Stimulated activated CD4-positive, alpha-beta T cell treated with anti-CD3 and anti-CD28 coated beads, Interleukin-15, amount 100 ng/mL, for 24 hours (primary cell): ENCODE measurements at regions not wholly inside any gene's neighbourhood (a gene's known extent, or its start where the extent isn't known, plus 50 kb on each side); places are given as distances from the start of the nearest gene placed in this dataset.
"Not testable (repeated sequence)": the region's sequence is repeated elsewhere in the genome, so short reads cannot be mapped to it uniquely, and the experiment has no call there.

Source experiments
- DNase-seq: peaks from one replicate; pipeline ENCODE4 v3.0.0-alpha.2; 2020

DNA sequence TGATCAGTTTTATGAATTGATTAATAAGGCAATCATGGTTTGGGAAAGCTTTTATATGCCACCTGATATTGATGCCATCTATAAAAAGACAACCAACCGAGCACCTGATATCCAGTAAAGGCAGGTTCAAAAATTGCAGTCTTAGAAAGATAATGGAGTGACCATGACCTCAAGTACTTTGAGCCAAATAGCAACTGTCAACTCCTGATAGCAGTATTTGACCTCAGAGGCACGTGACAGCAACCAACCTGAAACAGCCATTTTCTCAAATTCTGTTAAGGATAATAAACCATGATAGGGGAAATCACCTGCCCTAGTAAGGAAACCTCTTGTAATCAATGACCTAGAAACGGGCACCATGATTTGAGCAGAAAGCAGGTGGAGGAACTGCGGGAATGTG is 77.1 kb upstream of the NFE2L3 start:
- DNase-seq: no peak

DNA sequence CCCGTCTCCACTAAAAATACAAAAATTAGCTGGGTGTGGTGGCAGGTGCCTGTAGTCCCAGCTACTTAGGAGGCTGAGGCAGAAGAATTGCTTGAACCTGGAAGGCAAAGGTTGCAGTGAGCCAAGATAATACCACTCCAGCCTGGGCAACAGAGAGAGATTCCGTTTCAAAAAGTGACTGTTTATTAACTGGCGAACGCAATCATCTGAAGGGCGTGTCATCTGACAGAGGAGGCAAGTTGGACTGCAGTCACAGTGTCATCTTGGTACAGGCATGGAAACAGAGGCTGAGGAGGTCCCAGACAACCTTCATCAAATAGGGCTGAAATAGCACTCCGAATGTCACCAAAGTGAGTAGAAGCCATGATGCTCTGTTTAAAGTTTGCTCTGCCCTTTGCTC is 75.3 kb upstream of the NFE2L3 start:
- no peak for DNase-seq

DNA sequence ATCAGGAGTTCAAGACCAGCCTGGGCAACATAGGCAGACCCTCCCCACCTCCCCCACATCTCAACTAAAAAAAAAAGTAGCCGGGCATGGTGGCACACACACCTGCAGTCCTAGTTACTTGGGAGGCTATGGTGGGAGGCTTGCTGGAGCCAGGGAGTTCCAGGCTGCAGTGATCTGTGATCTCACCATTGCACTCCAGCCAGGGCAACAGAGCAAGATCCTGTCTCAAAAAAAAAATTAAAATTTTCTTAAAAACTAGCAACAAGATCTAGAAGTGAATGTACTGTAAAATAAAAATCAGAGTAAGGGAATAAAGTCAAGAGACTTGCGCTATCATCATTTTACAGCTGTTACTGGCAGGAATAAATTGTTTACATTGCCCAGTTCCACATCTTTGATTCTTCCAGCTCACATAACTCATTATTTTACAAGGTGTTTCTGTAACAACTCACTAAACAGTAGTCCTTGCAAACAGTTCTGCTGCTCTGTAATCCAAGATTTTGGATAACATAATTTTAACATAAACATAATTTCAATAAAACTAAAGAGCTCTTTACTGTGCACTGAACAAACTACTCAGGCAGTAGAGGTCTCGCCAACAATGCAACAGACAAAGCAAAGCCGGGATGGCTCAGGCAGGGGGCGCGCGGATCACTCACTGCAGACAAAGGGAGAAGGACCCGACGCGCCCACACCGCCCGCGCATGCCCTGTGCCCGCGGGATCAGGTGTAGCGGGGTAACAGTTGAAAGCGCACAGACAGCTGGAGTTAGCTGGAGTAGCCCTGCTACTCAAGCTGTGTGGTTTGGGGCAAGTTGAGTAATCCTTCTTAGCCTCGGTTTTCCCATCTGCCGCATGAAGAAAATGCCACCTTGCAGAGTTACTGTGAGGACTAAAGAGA is 73.3 kb upstream of the NFE2L3 start:
- DNase-seq: peak; percentile 89

DNA sequence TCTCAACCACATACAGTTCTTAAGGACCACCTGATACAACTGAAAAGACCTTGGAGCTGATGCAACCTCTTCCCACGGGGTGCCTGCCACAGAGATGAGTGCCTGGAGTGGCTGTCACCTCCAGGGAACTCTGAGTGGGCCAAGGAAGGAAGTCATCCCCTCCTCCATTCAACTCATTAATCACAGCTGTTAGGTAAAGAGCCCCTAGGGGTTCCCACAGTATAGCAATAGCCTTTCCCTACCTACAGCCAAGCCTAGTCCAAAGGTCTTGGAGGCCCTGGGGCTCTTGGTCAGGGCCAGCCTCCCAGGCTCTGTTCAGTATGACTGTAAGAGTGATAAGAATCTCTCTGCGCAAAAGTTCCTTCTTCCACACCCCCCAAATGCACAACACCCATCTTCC is 70.4 kb upstream of the NFE2L3 start:
- DNase-seq: no peak

DNA sequence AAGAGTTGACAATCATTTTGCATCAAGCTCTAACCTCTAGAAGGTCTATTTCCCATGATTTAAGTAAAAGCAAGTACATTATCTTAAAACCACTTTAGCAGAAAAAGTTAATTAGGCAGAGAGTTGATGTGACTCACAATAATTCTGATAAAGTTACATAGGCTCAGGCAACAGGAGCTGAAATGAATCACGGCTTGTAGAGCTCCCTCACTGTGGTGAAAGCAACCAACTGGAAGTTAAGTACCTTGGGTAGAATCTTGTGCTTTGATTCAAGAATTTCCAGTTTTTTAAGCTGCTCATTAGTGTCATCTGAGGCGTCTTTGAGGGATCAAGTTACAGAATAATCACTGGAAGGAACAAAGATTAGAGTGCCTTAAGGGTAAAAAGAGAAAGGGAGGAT is 68.9 kb upstream of the NFE2L3 start:
- no peak for DNase-seq

DNA sequence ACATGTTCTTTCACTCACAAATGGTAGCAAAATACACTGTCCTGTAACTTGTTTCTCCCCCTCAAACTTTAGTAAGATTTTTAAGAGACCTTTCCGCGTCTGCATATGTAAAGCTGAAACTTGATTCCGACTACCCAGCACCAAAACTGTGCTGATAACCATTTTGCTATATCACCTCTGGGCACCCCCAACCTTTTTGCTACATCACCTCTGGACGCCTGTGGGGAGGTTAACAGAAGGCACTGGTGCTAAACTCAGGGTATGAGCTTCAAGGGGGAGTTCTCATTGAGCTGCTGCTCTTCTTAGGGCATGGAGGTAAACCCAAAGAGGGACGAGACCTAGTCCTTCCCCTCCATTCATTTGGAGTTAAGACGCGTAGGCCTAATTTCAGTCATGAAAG is 67.6 kb upstream of the NFE2L3 start:
- no peak for DNase-seq

DNA sequence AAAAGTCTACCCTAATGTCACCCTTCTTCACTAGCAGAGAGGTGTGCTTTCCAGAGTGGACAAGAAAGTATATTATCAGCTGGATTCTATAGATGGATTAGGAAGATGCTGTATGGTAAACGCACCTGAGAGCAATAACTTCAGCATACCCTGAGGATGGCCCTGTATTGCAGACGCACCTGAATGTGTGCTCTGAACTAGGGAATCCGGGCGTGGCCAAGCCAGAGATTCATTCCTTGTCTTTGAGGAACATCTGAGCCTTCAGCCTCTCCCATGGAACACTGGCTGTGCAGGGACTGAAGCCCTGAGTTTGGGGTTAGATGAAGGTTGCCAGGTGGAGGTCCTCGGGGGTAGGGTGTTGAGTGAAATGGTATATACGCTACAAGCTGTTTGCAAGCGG is 66.2 kb upstream of the NFE2L3 start:
- no peak for DNase-seq

DNA sequence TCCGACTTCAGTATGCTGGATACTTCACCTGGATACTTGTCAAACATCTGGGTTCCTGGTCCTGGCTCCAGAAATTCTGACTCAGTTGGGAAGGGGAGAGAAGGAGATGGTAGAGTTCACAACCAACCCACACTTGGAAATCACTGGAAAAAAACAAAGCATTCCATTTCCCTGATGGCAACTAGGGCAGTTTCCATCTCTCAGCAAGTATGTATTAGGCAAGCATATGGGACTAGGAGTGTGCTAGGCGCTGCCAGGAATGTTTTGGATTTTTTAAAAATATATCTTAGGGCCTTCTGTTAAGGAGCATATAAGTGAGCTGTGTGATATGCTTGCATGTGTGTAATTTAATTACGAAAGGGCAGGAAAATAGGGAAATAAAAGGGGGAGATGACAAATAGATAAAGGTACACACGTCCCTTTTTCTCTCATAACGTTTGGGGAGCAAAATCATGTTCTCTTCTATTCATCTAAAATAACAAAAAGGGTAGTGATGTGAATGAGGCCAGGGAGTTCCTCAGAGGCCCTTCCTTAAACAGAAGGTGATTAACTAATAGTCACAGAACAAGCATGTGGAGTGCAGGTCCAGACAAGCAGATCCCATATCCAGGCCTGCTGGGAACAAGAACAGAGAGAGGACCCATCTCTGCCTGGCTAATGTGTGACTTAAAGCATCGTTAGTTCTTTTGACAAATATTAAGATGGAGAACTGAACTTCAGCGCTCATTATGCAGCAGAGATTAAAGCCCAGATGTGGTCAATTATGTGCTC is 64.5 kb upstream of the NFE2L3 start:
- DNase-seq: no peak

DNA sequence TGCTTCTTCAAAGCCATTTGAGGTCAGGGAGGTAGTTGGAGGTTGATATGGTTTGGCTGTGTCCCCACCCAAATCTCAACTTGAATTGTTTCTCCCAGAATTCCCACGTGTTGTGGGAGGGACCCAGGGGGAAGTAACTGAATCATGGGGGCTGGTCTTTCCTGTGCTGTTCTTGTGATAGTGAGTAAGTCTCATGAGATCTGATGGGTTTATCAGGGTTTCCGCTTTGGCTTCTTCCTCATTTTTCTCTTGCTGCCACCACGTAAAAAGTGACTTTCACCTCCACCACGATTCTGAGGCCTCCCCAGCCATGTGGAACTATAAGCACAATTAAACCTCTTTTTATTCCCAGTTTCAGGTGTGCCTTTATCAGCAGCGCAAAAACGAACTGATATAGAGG is 62.5 kb upstream of the NFE2L3 start:
- not testable (repeated sequence) for DNase-seq

DNA sequence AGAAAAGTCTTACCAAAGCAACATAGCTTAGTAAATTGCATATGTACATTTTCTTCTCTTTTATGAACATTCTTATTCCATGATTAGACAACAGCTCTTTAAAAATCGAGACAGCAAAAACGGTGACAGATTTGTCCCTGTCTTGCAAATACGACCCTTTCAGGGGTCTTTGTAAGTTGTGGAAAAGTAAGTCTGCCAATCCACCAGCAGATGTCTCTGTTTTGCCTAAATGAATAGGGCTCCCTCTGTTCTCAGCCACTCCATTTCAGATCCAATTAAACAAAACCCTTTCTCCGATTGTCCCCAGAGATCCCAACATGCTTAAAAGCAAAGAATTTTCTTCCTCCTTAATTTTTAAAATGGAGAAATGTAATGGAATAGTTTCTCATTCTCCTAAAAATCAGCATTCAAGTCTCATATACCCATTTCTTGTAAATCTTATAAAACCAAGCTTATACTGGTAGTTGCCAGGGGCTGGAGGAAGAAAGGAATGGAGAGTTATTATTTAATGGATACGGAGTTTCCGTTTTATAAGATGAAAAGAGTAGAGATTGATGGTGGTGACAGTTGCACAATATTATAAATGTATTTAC is 61.0 kb upstream of the NFE2L3 start:
- DNase-seq: no peak

DNA sequence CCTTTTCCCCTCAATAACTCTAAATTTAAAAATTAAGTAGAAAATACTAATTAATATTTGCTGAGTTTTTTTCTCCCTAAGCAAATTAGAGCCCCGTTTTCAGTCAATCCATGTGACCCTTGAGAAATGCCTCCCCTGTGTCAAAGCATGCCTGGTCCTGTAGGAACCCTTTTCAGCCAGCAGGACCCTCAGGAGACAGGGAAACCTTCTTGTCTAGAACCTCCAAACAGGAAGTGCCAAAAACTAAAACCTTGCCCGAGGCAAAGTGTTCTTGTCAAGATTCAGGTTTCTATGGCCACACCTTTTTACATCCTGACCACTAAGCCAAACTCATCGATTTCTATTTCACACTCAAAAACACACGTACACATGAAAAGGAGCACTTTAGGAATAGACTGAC is 60.1 kb upstream of the NFE2L3 start:
- no peak for DNase-seq

DNA sequence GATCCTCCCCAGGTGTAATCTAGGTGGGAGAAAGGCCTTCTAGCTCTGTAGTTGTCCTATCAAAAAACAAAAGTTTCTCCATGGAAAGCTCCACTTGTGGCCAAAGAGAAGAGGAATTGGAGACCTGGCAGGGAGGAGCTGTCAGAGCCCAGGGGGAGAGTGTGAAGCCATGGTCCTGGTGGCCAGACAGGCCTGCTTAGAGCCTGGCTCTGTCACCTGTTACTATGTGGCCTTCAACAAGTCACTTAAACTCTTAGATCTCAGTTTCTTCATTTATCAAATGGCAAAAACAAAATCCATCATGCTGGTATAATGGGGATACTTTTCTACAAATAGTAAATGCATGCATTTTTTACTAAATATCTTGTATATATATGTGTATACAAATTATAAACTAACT is 59.0 kb upstream of the NFE2L3 start:
- DNase-seq: no peak

DNA sequence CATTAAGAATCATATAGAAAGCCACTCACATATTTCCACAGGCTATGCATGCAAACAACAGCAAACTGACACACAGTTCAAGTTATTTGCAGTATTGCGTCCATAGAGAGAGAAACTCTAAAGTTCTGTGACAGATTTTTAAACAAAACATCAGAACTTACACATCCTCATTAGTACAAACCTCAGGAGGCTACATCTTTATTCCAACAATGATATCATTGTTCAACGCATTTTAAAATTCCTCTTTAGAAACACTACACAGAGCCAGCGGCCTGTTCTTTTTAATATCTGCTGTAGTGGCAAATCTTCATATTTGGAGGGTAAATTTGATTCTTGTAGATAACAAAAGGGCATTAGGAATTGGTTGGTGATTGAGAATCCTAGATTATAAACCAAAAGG is 55.9 kb upstream of the NFE2L3 start:
- DNase-seq: no peak

DNA sequence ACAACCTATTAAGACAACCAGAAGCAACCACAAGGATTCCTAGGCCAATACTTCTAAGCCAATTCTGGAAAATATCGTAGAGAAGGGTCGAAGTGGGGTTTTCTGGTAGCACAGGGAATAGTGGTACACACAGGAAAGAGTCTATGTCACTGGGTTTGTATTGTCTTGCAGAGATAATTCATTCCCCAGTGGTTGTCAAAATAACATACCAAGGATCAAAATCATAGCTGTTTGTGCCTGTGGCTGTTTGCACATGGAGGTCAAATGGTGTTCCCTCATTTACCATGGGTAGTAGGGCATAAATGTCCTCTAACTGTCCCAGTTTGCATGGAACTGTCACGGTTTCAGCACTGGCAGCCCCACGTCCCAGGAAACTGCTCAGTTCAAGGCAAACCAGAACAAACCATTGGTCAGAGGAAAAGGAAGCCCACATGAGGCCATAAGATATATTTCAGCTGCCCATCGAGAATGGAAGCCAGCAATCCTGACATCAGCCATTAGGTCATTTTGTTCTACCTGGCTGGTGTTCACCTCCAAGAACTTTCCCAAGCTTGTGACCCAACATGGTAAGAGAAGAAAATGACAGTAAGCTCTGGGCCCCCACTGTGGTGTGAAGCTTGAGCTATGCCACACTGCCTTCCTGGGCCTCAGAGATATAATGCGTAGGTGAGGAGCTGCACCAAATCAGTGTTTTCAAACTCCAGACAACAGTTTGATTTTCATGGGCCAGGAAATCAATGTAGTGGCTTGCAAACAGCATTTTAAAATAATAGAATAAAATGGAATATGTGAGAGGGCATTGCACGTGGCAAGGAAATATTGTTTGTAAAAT is 53.9 kb upstream of the NFE2L3 start:
- no peak for DNase-seq

DNA sequence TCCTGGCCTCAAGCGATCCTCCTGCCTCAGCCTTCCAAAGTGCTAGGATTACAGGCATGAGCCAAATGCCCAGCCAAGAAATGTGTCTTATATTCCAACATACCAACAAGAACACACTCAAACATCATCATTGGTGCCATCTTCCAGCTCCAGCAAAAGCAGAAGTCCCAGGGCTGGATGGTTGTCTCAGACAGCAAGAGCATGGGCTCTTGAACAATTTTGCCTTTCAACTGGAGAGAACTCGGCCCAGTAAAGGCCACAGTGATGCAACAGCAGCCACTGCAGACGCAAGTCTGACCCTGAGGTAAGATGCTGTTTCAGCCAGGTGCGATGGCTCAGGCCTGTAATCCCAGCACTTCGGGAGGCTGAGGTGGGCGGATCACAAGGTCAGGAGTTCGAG is 52.8 kb upstream of the NFE2L3 start:
- no peak for DNase-seq

DNA sequence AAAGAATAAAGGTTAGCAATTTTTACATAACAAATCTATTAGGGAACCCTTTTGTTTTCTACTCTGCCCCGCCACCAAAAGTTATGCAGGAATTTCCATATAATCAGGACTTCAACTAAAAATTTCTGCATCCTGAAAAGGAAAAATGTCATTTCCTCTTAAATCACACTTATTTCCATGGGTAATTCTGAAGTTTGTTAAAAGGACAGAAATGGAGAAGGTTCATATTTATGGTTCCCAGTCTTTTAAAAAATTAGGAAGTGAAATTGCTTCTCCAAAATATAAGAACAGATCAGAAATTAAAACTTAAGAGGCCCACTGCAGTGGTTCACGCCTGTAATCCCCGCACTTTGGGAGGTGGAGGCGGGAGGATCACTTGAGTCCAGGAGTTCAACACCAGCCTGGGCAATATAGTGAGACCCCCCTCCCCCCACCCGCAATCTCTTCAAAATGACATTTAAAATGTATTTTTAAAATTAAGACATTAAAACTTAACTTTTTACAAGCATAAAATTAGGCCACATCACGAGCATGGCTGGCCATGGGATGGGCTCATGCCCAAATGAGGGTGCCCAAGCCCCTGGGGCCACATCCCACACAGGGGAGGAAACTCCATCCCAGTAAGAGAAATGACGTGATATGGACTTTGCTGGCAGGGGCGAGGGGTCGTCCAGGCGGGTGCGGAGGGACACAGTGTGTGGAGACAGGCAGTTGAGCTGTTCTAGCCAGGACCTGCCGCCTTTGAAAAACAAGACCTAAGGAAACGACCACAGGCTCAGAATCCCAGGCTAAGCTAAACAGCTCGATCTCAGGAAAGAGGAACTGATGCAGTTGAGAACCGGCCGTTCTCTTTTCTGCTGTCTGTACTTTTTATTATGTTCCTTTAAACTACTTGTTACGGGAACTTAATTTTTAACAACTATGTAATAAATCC is 51.3 kb upstream of the NFE2L3 start:
- no peak for DNase-seq

DNA sequence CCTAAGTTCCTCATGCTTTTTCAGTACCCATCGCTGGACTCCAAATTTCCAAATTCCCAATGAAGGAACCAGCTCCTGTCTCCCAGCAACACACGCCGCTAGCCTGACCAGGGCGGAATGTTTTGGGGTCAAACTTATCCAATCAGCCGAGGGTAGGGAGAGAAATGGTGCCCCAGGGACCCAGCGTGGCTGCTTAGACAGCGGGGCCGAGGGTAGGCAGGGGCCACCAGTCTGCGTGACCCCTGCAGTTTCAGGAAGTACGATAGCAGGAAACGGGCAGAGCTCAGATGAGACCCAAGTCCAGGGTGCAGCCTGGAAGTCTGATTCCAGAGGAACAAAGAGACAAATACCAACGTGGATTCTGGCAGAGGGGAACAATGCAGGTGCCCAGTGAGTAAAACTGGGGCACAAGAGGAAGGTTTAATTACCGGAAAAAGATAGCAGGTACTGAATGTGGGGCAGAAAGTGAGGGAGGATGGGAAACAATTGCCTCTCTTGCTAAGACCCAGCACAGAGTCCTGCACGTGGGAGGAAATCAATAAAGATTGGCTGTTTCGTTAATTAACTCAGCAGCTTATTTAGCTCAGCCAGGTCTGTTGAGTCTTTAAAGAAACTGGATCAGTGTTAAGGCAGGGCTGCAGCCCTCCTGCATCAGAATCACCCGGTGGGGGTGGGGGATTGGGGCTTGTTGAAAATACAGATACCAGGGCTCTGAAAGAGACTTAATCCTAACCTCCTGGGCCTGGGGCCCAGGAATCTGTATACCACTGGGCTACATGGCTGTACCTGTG is 50.4 kb upstream of the NFE2L3 start:
- DNase-seq: no peak

DNA sequence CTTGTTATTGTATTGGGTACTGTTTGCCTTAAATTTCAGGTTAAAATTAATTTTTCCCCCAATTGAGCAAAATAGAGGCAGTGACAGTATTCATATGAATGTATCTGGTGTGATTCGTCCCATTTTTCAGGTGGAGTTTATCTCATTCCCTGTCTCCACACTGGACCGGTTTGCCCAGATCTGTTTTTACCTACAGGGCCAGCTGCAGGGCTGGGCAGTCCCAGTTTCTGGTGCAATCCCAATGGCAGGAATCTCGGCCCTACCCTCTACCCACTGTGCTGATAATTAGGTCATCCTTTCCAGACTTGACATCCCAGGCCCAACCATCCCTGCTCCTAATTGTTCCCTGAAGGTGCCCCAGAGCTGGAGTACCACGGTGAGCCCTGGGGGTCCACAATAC is 49.8 kb upstream of the NFE2L3 start:
- no peak for DNase-seq
